Thymus (tissue), 11 donors: ENCODE measurements at regions not wholly inside any gene's neighbourhood (a gene's known extent, or its start where the extent isn't known, plus 50 kb on each side); places are given as distances from the start of the nearest gene placed in this dataset.
"Not testable (repeated sequence)": the region's sequence is repeated elsewhere in the genome, so short reads cannot be mapped to it uniquely, and the experiment has no call there.

Experiments
- DNase-seq, 9 donors: peaks; one replicate each; pipeline ENCODE4 v3.0.0-alpha.2; 2013; ENCODE audit warnings: low spot score in 9 of 9, low read depth in 6 of 9, missing footprints in 1 of 9
- H3K27ac ChIP-seq, 2 donors: one replicate each; pipeline ENCODE4 v1.5.1; 2013; ENCODE audit warnings: control low read depth in 1 of 2, low read depth in 1 of 2, low read length in 1 of 2, mild to moderate bottlenecking in 1 of 2, moderate library complexity in 1 of 2
- H3K27me3 ChIP-seq, 2 donors: one replicate each; pipeline ENCODE4 v1.5.1; 2013; ENCODE audit warnings: low read length in 1 of 2; ENCODE audit not compliant: control insufficient read depth in 2 of 2, insufficient read depth in 1 of 2
- H3K36me3 ChIP-seq, 2 donors: one replicate each; pipeline ENCODE4 v1.5.1; 2013; ENCODE audit warnings: low read length in 1 of 2, mild to moderate bottlenecking in 1 of 2, moderate library complexity in 1 of 2; ENCODE audit not compliant: control insufficient read depth in 2 of 2, insufficient read depth in 2 of 2
- H3K4me1 ChIP-seq, 2 donors: one replicate each; pipeline ENCODE4 v1.5.1; 2013; ENCODE audit warnings: low read length in 2 of 2; ENCODE audit not compliant: control insufficient read depth in 2 of 2, insufficient read depth in 2 of 2
- H3K4me3 ChIP-seq, 2 donors: one replicate each; pipeline ENCODE4 v1.5.1; 2013; ENCODE audit warnings: low read length in 2 of 2, control low read depth in 1 of 2, mild to moderate bottlenecking in 1 of 2
- H3K9me3 ChIP-seq, 2 donors: one replicate each; pipeline ENCODE4 v1.5.1; 2013; ENCODE audit warnings: low read length in 1 of 2, mild to moderate bottlenecking in 1 of 2; ENCODE audit not compliant: control insufficient read depth in 2 of 2, insufficient read depth in 1 of 2
- WGBS: extraction: QIAGEN DNeasy Blood & Tissue Kit; methylation state at CpG from one replicate; pipeline ENCODE4 v1.1.7; 2013; 5-methylcytosine and 5-hydroxymethylcytosine counted together
- donor health status: healthy.

GRCh38 chr16:77090062-77090461 lies 100.9 kb upstream of the MON1B start:
- Histone ChIP-seq H3K9me3 (no peaks in the 10 kb centered on the region), H3K4me1 (no peaks in the 10 kb centered on the region), H3K36me3 (no peaks in the 10 kb centered on the region), H3K27ac (no peak overlapping the region), H3K27me3 (no peaks in the 10 kb centered on the region), H3K4me3 (no peak overlapping the region)
- WGBS = 86% methylated on average over 1 of the region's 1 CpG
- DNase-seq = no peak

- WGBS = 93% methylated on average over 4 of the region's 4 CpGs
- H3K36me3 ChIP-seq = no peaks in the 10 kb centered on the region
Measured at GRCh38 chr16:77093309-77093708, 97.7 kb upstream of the MON1B start.

GRCh38 chr16:77093999-77094398 lies 97.0 kb upstream of the MON1B start:
- Histone ChIP-seq H3K27me3 (no peaks in the 10 kb centered on the region), H3K9me3 (no peaks in the 10 kb centered on the region), H3K36me3 (no peaks in the 10 kb centered on the region), H3K4me1 (no peaks in the 10 kb centered on the region), H3K4me3 (no peak overlapping the region), H3K27ac (no peak overlapping the region)
- WGBS = 73% methylated on average over 2 of the region's 2 CpGs
- DNase-seq = no peak

More at GRCh38 chr16:77093309-77093708, 97.7 kb upstream of the MON1B start:
- H3K27ac ChIP-seq = no peak overlapping the region
- no peaks in the 10 kb centered on the region for H3K9me3 ChIP-seq
- no peak overlapping the region for H3K4me3 ChIP-seq
- no peaks in the 10 kb centered on the region for H3K4me1 ChIP-seq
- no peaks in the 10 kb centered on the region for H3K27me3 ChIP-seq
- DNase-seq = no peak

GRCh38 chr16:77111056-77111565 lies 79.9 kb upstream of the MON1B start:
- Histone ChIP-seq H3K27me3 (no peaks in the 10 kb centered on the region), H3K4me3 (no peak overlapping the region), H3K36me3 (no peaks in the 10 kb centered on the region), H3K4me1 (no peaks in the 10 kb centered on the region), H3K27ac (no peak overlapping the region), H3K9me3 (no peaks in the 10 kb centered on the region)
- 80% methylated on average over 2 of the region's 2 CpGs for WGBS
- no peak for DNase-seq

GRCh38 chr16:77112746-77113145 lies 78.2 kb upstream of the MON1B start:
- Histone ChIP-seq H3K36me3 (no peaks in the 10 kb centered on the region), H3K4me3 (no peak overlapping the region), H3K4me1 (no peaks in the 10 kb centered on the region), H3K27ac (no peak overlapping the region), H3K9me3 (no peaks in the 10 kb centered on the region), H3K27me3 (no peaks in the 10 kb centered on the region)
- DNase-seq = no peak
- 96% methylated on average over 2 of the region's 2 CpGs for WGBS

- 67% methylated on average over 3 of the region's 3 CpGs for WGBS
- DNase-seq = no peak
- Histone ChIP-seq H3K9me3 (no peaks in the 10 kb centered on the region), H3K4me3 (no peak overlapping the region), H3K36me3 (no peaks in the 10 kb centered on the region), H3K27me3 (no peaks in the 10 kb centered on the region), H3K27ac (no peak overlapping the region), H3K4me1 (no peaks in the 10 kb centered on the region)
Measured at GRCh38 chr16:77113835-77114234, 77.2 kb upstream of the MON1B start.

- WGBS = 93% methylated on average over 4 of the region's 4 CpGs
- H3K36me3 ChIP-seq, H3K4me1 ChIP-seq, DNase-seq, H3K4me3 ChIP-seq, H3K27ac ChIP-seq, H3K27me3 ChIP-seq, H3K9me3 ChIP-seq: not testable (repeated sequence)
Measured at GRCh38 chr16:77114361-77114760, 76.6 kb upstream of the MON1B start.

- no peaks in the 10 kb centered on the region for H3K4me1 ChIP-seq
- H3K27ac ChIP-seq = no peak overlapping the region
- H3K4me3 ChIP-seq = no peak overlapping the region
- WGBS = 33% methylated on average over 2 of the region's 2 CpGs
- no peaks in the 10 kb centered on the region for H3K27me3 ChIP-seq
- no peaks in the 10 kb centered on the region for H3K36me3 ChIP-seq
- no peaks in the 10 kb centered on the region for H3K9me3 ChIP-seq
- no peak for DNase-seq
Measured at GRCh38 chr16:77116856-77117255, 74.1 kb upstream of the MON1B start.

- Histone ChIP-seq H3K9me3 (no peaks in the 10 kb centered on the region), H3K4me1 (no peaks in the 10 kb centered on the region), H3K36me3 (no peaks in the 10 kb centered on the region), H3K27me3 (no peaks in the 10 kb centered on the region), H3K27ac (no peak overlapping the region), H3K4me3 (no peak overlapping the region)
- DNase-seq = no peak
- WGBS = 90% methylated on average over 3 of the region's 3 CpGs
Measured at GRCh38 chr16:77117707-77118106, 73.3 kb upstream of the MON1B start.

GRCh38 chr16:77131398-77131797 lies 59.6 kb upstream of the MON1B start:
- Histone ChIP-seq H3K4me1 (no peaks in the 10 kb centered on the region), H3K27me3 (no peaks in the 10 kb centered on the region), H3K9me3 (peaks cover 0 to 3% of the 10 kb centered on the region in 2 donors), H3K36me3 (no peaks in the 10 kb centered on the region), H3K27ac (no peak overlapping the region), H3K4me3 (no peak overlapping the region)
- WGBS = 84% methylated on average over 2 of the region's 2 CpGs
- DNase-seq = no peak
